Right cardiac atrium (tissue), 5 donors: ENCODE measurements at regions not wholly inside any gene's neighbourhood (a gene's known extent, or its start where the extent isn't known, plus 50 kb on each side); places are given as distances from the start of the nearest gene placed in this dataset.

Experiments used
- ATAC-seq, 2 donors: fragments of 200-7000 bp; cut with Tn5 transposase; one replicate each; pipeline versions ENCODE4 v1.8.0 to v1.9.1; 2020; ENCODE audit warnings: moderate library complexity in 2 of 2, mild to moderate bottlenecking in 1 of 2
- DNase-seq, 3 donors: peaks; one replicate each; pipeline ENCODE4 v3.0.0-alpha.2; 2020
- H3K27ac ChIP-seq: one replicate; pipeline ENCODE4 v1.5.1; 2013; ENCODE audit warnings: mild to moderate bottlenecking, low read length, control low read depth, moderate library complexity
- H3K27me3 ChIP-seq: one replicate; pipeline ENCODE4 v1.6.1; 2013; ENCODE audit not compliant: control insufficient read depth, insufficient read depth
- H3K4me1 ChIP-seq: one replicate; pipeline ENCODE4 v1.6.1; 2013; ENCODE audit warnings: low read length; ENCODE audit not compliant: control insufficient read depth, insufficient read depth
- H3K4me3 ChIP-seq: one replicate; pipeline ENCODE4 v1.5.1; 2013; ENCODE audit warnings: low read length, control low read depth
- H3K9me3 ChIP-seq: one replicate; pipeline ENCODE4 v1.6.1; 2013; ENCODE audit warnings: low read length; ENCODE audit not compliant: control insufficient read depth
- WGBS: extraction: QIAGEN DNeasy Blood & Tissue Kit; methylation state at CpG from one replicate; pipeline ENCODE4 v1.1.7; 2013; 5-methylcytosine and 5-hydroxymethylcytosine counted together
- intact Hi-C, 4 donors: fragments of 100-400 bp; cut with DNase I; formaldehyde crosslinking; loops; one replicate each; pipeline versions ENCODE4 v1.11.0 to v1.14.0; 2022 to 2023
- donor health status: healthy with polysubstance abuse.
- donor health status: DM: no; HTN: yes; CAD: no.
- donor health status: DM: no; HTN: no; CAD: no.
- donor health status: DM: no; HTN: yes; CAD: no; lungs with severe emphysema.
- donor health status: DM: yes; HTN: yes; CAD: no.

DNA sequence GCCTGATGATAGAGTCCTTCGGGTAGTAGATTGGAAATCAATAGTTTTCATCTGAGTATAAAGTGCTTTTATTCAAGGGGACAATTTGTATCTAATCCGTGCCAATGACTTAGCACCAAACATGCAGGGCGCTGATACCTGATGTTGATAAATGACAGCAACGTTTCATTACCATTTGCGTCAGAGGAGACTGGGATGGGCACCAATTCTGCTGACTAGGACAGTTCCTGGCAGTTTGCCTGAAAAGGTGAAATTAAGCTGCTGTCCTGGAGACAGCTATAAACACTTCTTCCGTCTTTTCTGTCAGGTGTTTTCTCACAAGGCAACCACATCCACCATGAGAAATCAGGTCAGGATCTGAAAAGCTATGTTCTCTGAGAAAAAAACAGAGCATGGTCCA, 1136.4 kb downstream of the TYW1 start:
- H3K9me3 ChIP-seq: no peaks in the 10 kb centered on the region
- intact Hi-C loops: no loop called here
- no peaks in the 10 kb centered on the region for H3K4me1 ChIP-seq
- WGBS: 81% methylated on average over 6 of the region's 6 CpGs
- DNase-seq (no peak), ATAC-seq (no peak)
- H3K27me3 ChIP-seq: no peaks in the 10 kb centered on the region
- no peak overlapping the region for H3K4me3 ChIP-seq
- no peak overlapping the region for H3K27ac ChIP-seq

DNA sequence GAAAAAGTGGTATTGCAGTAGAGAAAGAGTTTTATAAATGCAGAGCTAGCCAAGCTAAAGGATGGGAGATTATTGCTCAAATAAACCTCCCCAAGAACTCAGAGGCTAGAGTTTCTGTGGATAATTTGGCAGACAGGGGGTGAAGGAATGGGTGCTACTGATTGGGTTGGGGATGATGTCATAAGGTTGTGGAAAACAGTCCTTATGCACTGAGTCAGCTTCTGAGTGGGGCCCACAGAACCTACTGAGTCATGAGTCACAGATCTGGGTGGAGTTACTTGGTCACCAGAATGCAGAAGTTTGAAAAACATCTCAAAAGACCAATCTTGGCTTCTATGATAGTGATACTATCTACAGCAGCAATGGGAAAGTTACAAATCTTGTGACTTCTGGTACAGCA, 1146.7 kb downstream of the TYW1 start:
- Histone ChIP-seq H3K9me3 (peaks cover 4% of the 10 kb centered on the region), H3K4me1 (no peaks in the 10 kb centered on the region), H3K27ac (no peak overlapping the region), H3K4me3 (no peak overlapping the region), H3K27me3 (no peaks in the 10 kb centered on the region)
- no peak for DNase-seq
- intact Hi-C loops: no loop called here
- no peak for ATAC-seq

DNA sequence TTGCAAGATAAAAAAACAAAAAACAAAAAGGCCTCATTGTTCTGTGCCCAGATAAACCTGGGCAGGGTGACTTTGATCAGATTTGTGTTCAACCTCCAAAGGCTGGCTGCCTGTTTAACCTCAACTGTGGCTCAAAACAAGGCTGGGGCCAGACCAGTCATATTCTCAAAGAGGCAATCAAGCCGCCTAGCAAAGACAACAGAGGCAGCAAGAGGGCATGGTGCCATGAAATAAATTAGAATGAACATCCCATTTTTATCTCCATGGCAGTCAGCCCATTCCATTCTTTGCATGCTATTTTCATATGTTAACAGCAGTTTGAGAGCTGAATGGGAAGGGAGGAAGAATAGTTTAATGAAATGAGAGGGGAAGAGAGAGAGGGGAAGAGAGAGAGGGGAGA, 1150.3 kb downstream of the TYW1 start:
- WGBS: 23% methylated on average over 1 of the region's 1 CpG
- Histone ChIP-seq H3K9me3 (peaks cover 3% of the 10 kb centered on the region), H3K27ac (no peak overlapping the region), H3K27me3 (no peaks in the 10 kb centered on the region), H3K4me1 (no peaks in the 10 kb centered on the region), H3K4me3 (no peak overlapping the region)
- intact Hi-C loops: no loop called here
- DNase-seq (no peak), ATAC-seq (no peak)

DNA sequence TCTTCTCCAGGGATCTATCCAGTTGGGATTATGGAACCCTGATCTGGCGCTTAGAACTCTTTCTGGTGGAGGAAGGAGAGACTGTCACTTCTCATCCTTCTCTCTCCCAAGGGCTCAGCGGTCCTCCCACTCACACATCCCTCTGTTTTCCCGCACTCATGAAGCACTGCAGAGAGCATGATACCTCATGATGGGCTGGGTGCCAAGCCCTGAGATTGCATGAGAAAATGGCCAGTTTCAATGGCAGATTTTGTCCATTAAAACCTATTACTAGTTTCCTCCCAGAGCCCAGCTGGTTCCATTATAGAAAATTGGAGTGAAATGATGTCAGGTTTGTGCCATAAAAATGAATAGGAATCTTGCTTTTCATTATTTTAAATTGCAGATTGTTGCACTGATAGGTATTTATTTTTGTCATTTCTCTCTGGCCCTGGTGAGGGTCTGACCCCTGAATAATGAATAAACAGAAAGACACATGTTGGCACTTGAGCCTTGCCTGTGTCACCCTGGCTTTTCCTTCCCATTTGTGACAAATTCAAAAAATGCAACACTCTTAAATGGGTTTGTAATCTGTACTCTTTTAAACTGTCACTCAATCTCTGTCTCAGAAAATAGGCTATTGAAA, 1151.1 kb downstream of the TYW1 start:
- WGBS: 52% methylated on average over 3 of the region's 3 CpGs
- no peak for DNase-seq
- ATAC-seq: no peak
- intact Hi-C loops: no loop called here
- H3K27ac ChIP-seq: no peak overlapping the region
- no peaks in the 10 kb centered on the region for H3K4me1 ChIP-seq
- peaks cover 3% of the 10 kb centered on the region for H3K9me3 ChIP-seq
- H3K4me3 ChIP-seq: no peak overlapping the region
- H3K27me3 ChIP-seq: no peaks in the 10 kb centered on the region

DNA sequence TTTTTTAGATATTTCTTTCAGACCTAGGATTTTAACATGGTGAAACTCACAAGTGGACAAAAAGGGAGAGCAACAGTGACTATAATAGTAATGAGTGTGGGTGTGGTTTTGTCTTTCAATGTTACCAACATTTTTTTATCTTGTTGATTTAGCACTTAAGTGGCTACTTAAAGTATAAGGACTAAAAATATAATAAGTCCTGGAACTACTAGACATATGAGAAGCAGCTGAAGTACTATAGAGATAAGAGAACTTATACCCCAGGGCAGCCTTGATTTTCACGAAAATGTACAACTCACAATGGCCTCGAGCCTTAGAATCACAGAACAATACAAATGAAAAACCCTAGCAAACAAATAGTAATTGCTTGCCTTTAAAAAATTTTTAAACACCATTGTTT, 1151.8 kb downstream of the TYW1 start:
- H3K4me1 ChIP-seq: no peaks in the 10 kb centered on the region
- intact Hi-C loops: no loop called here
- no peak overlapping the region for H3K27ac ChIP-seq
- no peak overlapping the region for H3K4me3 ChIP-seq
- DNase-seq (no peak), ATAC-seq (no peak)
- H3K27me3 ChIP-seq: no peaks in the 10 kb centered on the region
- WGBS: 44% methylated on average over 2 of the region's 2 CpGs
- peaks cover under 1% of the 10 kb centered on the region for H3K9me3 ChIP-seq

DNA sequence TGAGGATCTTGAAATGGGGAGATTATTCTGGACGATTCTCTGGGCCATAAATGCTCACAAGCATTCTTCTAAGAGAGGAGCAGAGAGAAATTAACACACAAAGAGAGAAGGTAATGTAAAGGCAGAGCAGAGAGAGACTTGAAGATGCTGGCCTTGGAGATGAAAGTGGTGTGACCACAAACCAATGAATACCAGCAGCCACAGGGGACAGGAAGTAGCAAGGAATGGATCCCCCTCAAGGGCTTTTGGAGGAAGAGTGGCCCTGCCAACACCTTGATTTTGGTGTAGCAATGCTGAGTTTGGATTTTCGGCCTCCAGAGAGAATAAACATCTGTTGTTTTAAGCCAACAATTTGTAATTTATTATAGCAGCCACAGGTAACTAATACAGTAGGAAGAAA, 1155.6 kb downstream of the TYW1 start:
- H3K4me1 ChIP-seq: no peaks in the 10 kb centered on the region
- intact Hi-C loops: no loop called here
- peaks cover 2% of the 10 kb centered on the region for H3K9me3 ChIP-seq
- no peak for ATAC-seq
- no peak for DNase-seq
- 82% methylated on average over 2 of the region's 2 CpGs for WGBS
- H3K27me3 ChIP-seq: no peaks in the 10 kb centered on the region
- H3K27ac ChIP-seq: no peak overlapping the region
- H3K4me3 ChIP-seq: no peak overlapping the region

DNA sequence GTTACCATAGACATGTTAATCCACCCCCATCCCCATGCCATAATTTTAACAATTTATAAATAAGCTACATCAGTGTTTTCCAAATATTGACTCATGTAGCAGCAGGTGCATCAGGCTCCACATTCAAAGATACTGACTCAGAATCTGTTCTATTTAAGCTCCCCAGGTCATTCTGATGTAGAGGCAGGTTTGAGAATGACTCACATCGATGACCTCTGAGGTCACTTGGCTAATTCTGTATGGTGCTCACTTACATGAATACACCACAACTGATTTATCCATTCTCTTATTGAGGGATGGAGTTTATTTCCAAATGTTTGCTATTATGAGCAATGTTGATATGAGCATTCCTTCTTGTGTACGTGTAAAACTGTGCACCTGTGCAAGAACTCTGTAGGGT, 1159.0 kb downstream of the TYW1 start:
- H3K9me3 ChIP-seq: peaks cover 2% of the 10 kb centered on the region
- 88% methylated on average over 2 of the region's 2 CpGs for WGBS
- no peak overlapping the region for H3K27ac ChIP-seq
- DNase-seq: no peak
- no peak for ATAC-seq
- no peaks in the 10 kb centered on the region for H3K4me1 ChIP-seq
- intact Hi-C loops: no loop called here
- no peak overlapping the region for H3K4me3 ChIP-seq
- H3K27me3 ChIP-seq: no peaks in the 10 kb centered on the region

DNA sequence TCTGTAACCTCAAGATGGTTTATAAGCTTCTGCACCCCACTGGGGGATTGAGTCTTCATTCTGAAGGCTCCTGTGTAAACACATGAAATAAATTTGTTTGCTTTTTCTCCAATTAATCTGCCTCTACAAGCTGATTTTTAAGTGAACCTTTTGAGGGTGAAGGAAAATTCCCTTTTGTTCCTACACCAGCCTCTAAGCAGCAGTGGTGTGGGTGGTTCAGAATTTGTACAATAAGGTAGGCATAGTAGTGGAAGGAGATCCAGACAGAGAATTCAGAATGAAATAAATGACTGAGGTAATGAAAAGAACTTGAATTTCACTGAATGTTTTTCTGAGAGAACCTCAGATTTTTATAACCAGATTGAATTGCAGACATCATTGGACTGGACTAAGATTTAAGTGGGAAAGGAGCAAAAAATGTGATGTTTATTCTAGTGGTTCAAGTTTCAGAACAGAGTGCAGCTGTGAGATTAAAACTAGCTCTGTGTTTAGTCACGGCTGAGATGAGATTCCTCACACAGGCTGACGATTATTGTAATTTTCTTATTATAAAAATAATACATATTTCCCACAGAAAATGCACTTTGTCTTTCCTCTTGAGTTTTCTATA, 1162.2 kb downstream of the TYW1 start:
- no peak for ATAC-seq
- Histone ChIP-seq H3K4me1 (no peaks in the 10 kb centered on the region), H3K27ac (no peak overlapping the region), H3K27me3 (no peaks in the 10 kb centered on the region), H3K4me3 (no peak overlapping the region), H3K9me3 (peaks cover 2% of the 10 kb centered on the region)
- DNase-seq: no peak
- intact Hi-C loops: no loop called here
- WGBS: 43% methylated on average over 2 of the region's 2 CpGs

DNA sequence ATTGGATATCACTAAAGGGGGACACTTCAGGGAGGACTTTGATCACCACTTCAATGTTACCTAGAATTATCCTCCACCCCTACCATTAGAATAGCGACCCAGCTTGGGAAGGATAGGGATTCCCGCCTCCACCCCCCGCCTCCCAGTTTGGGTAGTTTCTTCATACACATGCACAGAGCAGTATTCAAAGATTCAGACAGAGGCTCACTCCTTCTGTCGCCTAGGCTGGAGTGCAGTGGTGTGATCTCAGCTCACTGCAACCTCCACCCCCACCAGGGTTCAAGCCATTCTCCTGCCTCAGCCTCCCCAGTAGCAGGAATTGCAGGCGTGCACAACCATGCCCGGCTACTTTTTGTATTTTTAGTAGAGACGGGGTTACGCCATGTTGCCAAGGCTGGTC, 1166.1 kb downstream of the TYW1 start:
- Histone ChIP-seq H3K27ac (no peak overlapping the region), H3K4me1 (no peaks in the 10 kb centered on the region), H3K27me3 (no peaks in the 10 kb centered on the region), H3K9me3 (no peaks in the 10 kb centered on the region), H3K4me3 (no peak overlapping the region)
- intact Hi-C loops: no loop called here
- WGBS: 79% methylated on average over 8 of the region's 8 CpGs
- ATAC-seq (no peak), DNase-seq (no peak)

DNA sequence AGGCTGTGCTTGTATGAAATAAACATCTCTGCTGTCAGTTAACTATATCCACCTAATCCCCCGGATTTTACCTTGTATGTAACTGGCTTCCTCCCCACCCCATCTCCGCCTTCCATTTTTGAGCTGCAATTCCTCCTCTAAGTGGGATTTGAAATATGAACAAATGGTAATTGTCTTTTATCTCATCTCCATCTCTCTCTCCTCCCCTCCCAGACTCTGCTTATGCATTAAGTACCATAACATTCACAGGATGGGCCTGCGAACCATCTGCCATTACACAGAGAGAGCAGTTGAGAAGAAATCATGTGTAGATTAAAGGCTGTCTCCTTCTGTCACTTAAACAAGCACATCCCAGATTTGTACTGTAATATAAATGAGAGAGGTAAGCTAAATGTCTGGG, 1169.9 kb downstream of the TYW1 start:
- no peaks in the 10 kb centered on the region for H3K27me3 ChIP-seq
- H3K4me3 ChIP-seq: no peak overlapping the region
- H3K4me1 ChIP-seq: no peaks in the 10 kb centered on the region
- DNase-seq (no peak), ATAC-seq (no peak)
- H3K9me3 ChIP-seq: no peaks in the 10 kb centered on the region
- 35% methylated on average over 3 of the region's 3 CpGs for WGBS
- no peak overlapping the region for H3K27ac ChIP-seq
- intact Hi-C loops: no loop called here

DNA sequence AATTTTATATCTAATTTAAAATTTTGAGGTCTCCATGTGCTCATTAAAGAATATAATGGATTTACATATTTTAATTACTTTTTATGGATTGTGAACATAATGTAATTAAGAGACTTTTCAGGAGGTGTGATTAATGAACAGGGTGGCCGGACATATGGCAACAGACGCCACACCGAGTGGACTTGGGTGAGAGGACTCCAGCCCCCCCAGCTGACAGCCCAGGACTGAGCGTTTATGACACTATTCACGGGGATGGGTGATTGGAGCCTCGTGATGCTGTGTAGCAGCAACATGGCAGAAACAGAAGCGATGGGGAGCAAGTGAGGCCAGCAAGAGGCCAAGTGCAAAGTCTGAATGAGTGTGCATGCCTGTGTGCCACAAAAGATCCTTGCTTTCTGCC, 1176.9 kb downstream of the TYW1 start:
- intact Hi-C loops: no loop called here
- no peak for DNase-seq
- WGBS: 75% methylated on average over 7 of the region's 7 CpGs
- H3K27me3 ChIP-seq: no peaks in the 10 kb centered on the region
- ATAC-seq: no peak
- no peak overlapping the region for H3K27ac ChIP-seq
- no peak overlapping the region for H3K4me3 ChIP-seq
- H3K4me1 ChIP-seq: no peaks in the 10 kb centered on the region
- H3K9me3 ChIP-seq: no peaks in the 10 kb centered on the region

DNA sequence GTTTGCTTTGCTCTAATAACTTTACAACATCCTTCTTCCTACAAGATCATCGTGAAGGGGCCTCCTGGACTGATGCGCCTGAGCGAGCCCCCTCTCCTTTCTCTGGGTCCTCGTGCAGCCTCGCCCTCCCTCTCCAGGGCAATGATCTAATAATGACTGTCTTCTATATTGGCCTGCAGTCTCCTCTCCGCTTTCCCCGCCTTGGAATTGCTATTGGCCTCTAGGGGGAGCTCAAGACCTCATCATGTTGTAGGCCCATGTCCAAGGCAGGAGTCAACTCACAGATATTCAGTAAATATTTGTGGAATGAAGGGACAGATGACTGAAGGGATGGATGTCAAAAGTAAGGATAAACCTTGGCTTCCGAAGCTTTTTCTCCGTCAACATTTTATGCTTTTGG, 1180.3 kb downstream of the TYW1 start:
- ATAC-seq: peak; percentile 40 to 42

More for the DNA sequence above, 1180.3 kb downstream of the TYW1 start:
- no peaks in the 10 kb centered on the region for H3K9me3 ChIP-seq
- H3K27ac ChIP-seq: no peak overlapping the region
- intact Hi-C loops: no loop called here
- no peak overlapping the region for H3K4me3 ChIP-seq
- no peaks in the 10 kb centered on the region for H3K4me1 ChIP-seq
- 20% methylated on average over 9 of the region's 9 CpGs for WGBS
- no peaks in the 10 kb centered on the region for H3K27me3 ChIP-seq
- DNase-seq: peak in 1 of 3 donors; percentile 28
